A549 (cell line): ENCODE measurements at regions not wholly inside any gene's neighbourhood (a gene's known extent, or its start where the extent isn't known, plus 50 kb on each side); places are given as distances from the start of the nearest gene placed in this dataset.

Experiments
- ATAC-seq, 2 experiments: fragments of 200-7000 bp in 1 of 2; fragments of >200 bp in 1 of 2; cut with Nextera tagmentation in 1 of 2; cut with Tn5 transposase in 1 of 2; 3 replicates each; pipeline versions ENCODE4 v1.8.0 to v1.9.1; 2018 to 2020; ENCODE audit warnings: mild to moderate bottlenecking in 1 of 2, moderate library complexity in 1 of 2
- CTCF ChIA-PET: fragments of 300-600 bp; sonication (Branson Sonifier 250); formaldehyde crosslinking; extraction: SDS; loops from one replicate; lab custom pipeline; 2021; ENCODE audit warnings: antibody characterized with exemption, inconsistent platforms; lab: Yijun Ruan, JAX
- POLR2A ChIA-PET: fragments of 350-600 bp; formaldehyde crosslinking; extraction: SDS; loops from one replicate; lab custom pipeline; 2021; ENCODE audit warnings: antibody characterized with exemption, inconsistent platforms; lab: Yijun Ruan, JAX
- DNase-seq, 2 experiments: peaks; one replicate each; pipeline versions ENCODE4 v3.0.0 to v3.0.0-alpha.2; 2011 to 2016; ENCODE audit warnings: low read depth in 1 of 2, low spot score in 1 of 2
- FAIRE-seq: peaks from 2 replicates; lab custom pipeline; 2011; peaks lifted over from hg19 to GRCh38; lab: Jason Lieb, UNC
- H3K27ac ChIP-seq, 2 experiments: fragments of >200 bp; sonication (Bioruptor Twin); formaldehyde crosslinking; 3 replicates each; pipeline ENCODE4 v1.5.1; 2016 to 2017
- H3K4me1 ChIP-seq: fragments of >200 bp; sonication (Bioruptor Twin); formaldehyde crosslinking; 3 replicates; pipeline ENCODE4 v1.6.1; 2016
- H3K4me2 ChIP-seq: fragments of >200 bp; sonication (Bioruptor Twin); formaldehyde crosslinking; 3 replicates; pipeline ENCODE4 v1.6.1; 2016
- H3K4me3 ChIP-seq: fragments of >200 bp; sonication (Bioruptor Twin); formaldehyde crosslinking; 3 replicates; pipeline ENCODE4 v1.5.1; 2016
- H3K9me3 ChIP-seq: fragments of >200 bp; sonication (Bioruptor Twin); formaldehyde crosslinking; 3 replicates; pipeline ENCODE4 v1.6.1; 2016
- BHLHE40 ChIP-seq: IDR thresholded peaks from 2 replicates; pipeline ENCODE4 v1.6.1; 2012; ENCODE audit warnings: low read depth, low read length, inconsistent platforms
- CHD2 ChIP-seq: fragments of 150-350 bp; IDR thresholded peaks from 2 replicates; pipeline ENCODE4 v1.6.1; 2014; ENCODE audit warnings: low read length; ENCODE audit not compliant: partially characterized antibody
- CHD4 ChIP-seq: fragments of 200-600 bp; sonication (generic); IDR thresholded peaks from 2 replicates; pipeline ENCODE4 v1.6.1; 2016; ENCODE audit warnings: antibody characterized with exemption, mild to moderate bottlenecking, borderline replicate concordance
- EHF ChIP-seq: fragments of 250-450 bp; sonication (Bioruptor Pico); IDR thresholded peaks from 2 replicates; pipeline ENCODE4 v1.5.0; 2020; ENCODE audit warnings: mild to moderate bottlenecking
- EHMT2 ChIP-seq: fragments of 200-600 bp; sonication (generic); IDR thresholded peaks from 2 replicates; pipeline ENCODE4 v1.6.1; 2016; ENCODE audit warnings: antibody characterized with exemption, low read depth, mild to moderate bottlenecking, moderate library complexity
- EP300 ChIP-seq, 2 experiments: fragments of >200 bp; sonication (Bioruptor Twin); formaldehyde crosslinking; IDR thresholded peaks; 2 replicates in 1 of 2; 3 replicates in 1 of 2; pipeline ENCODE4 v1.6.1; 2016 to 2017
- ESRRA ChIP-seq: fragments of 150-350 bp; IDR thresholded peaks from 2 replicates; pipeline ENCODE4 v1.6.1; 2014; ENCODE audit warnings: mild to moderate bottlenecking, low read length, borderline replicate concordance
- FOSB ChIP-seq: fragments of 250-450 bp; sonication (Bioruptor Pico); IDR thresholded peaks from 2 replicates; pipeline ENCODE4 v1.5.0; 2020; ENCODE audit warnings: mild to moderate bottlenecking, moderate library complexity
- GATA3 ChIP-seq: IDR thresholded peaks from 2 replicates; pipeline ENCODE4 v1.6.1; 2012; ENCODE audit warnings: borderline replicate concordance
- HOXA7 ChIP-seq: fragments of 250-450 bp; sonication (Bioruptor Pico); IDR thresholded peaks from 2 replicates; pipeline ENCODE4 v1.5.0; 2020; ENCODE audit warnings: mild to moderate bottlenecking, moderate library complexity
- HOXB5 ChIP-seq: fragments of 250-450 bp; sonication (Bioruptor Pico); IDR thresholded peaks from 2 replicates; pipeline ENCODE4 v1.5.0; 2020; ENCODE audit warnings: mild to moderate bottlenecking, moderate library complexity
- MAFK ChIP-seq: fragments of 450-650 bp; IDR thresholded peaks from 2 replicates; pipeline ENCODE4 v1.6.1; 2014; ENCODE audit not compliant: partially characterized antibody
- MAZ ChIP-seq: fragments of 150-350 bp; IDR thresholded peaks from 2 replicates; pipeline ENCODE4 v1.6.1; 2014; ENCODE audit warnings: antibody characterized with exemption, low read depth, low read length, borderline replicate concordance
- MYC ChIP-seq: IDR thresholded peaks from 2 replicates; pipeline ENCODE4 v1.6.1; 2012; ENCODE audit warnings: mild to moderate bottlenecking, inconsistent platforms, low read length, improper control_type of control experiment, borderline replicate concordance
- NPAS2 ChIP-seq: fragments of 250-450 bp; sonication (Bioruptor Pico); IDR thresholded peaks from 2 replicates; pipeline ENCODE4 v1.8.0; 2022; ENCODE audit warnings: mild to moderate bottlenecking, moderate library complexity, borderline replicate concordance
- NR3C1 ChIP-seq: fragments of >200 bp; sonication (Bioruptor Twin); formaldehyde crosslinking; IDR thresholded peaks from 3 replicates; pipeline ENCODE4 v1.6.1; 2017
- RAD21 ChIP-seq, 2 experiments: fragments of >200 bp in 1 of 2; sonication (Bioruptor Twin) in 1 of 2; formaldehyde crosslinking in 1 of 2; IDR thresholded peaks in 1 of 2; conservative IDR thresholded peaks in 1 of 2; 2 replicates in 1 of 2; 3 replicates in 1 of 2; pipeline ENCODE4 v1.6.1; 2012 to 2018; ENCODE audit warnings: inconsistent platforms in 1 of 2
- RCOR1 ChIP-seq: fragments of 150-350 bp; IDR thresholded peaks from 2 replicates; pipeline ENCODE4 v1.6.1; 2014; ENCODE audit warnings: antibody characterized with exemption, low read length, low read depth
- RFX5 ChIP-seq: fragments of 450-650 bp; IDR thresholded peaks from 2 replicates; pipeline ENCODE4 v1.7.1; 2014; ENCODE audit warnings: antibody characterized with exemption, mild to moderate bottlenecking, moderate library complexity
- RNF2 ChIP-seq: fragments of 200-600 bp; sonication (generic); IDR thresholded peaks from 2 replicates; pipeline ENCODE4 v1.6.1; 2016; ENCODE audit warnings: low read depth, mild to moderate bottlenecking, antibody characterized with exemption, moderate library complexity, borderline replicate concordance
- SREBF2 ChIP-seq: fragments of 450-650 bp; IDR thresholded peaks from 2 replicates; pipeline ENCODE4 v1.6.1; 2014; ENCODE audit warnings: mild to moderate bottlenecking, moderate library complexity
- TP53 ChIP-seq: fragments of 250-450 bp; sonication (Bioruptor Pico); IDR thresholded peaks from 2 replicates; pipeline ENCODE4 v1.5.0; 2021; ENCODE audit warnings: mild to moderate bottlenecking, moderate library complexity
- ZFP36 ChIP-seq: fragments of 450-650 bp; IDR thresholded peaks from 2 replicates; pipeline ENCODE4 v1.6.1; 2014; ENCODE audit warnings: borderline replicate concordance; ENCODE audit not compliant: partially characterized antibody
- ZSCAN20 ChIP-seq: fragments of 250-450 bp; sonication (Bioruptor Pico); IDR thresholded peaks from 2 replicates; pipeline ENCODE4 v1.8.0; 2022; ENCODE audit warnings: mild to moderate bottlenecking, moderate library complexity
- WGBS: methylation state at CpG from one replicate; pipeline ENCODE4 v1.1.6; 2017; ENCODE audit errors: missing lambda C conversion rate; 5-methylcytosine and 5-hydroxymethylcytosine counted together
- TF ChIP-seq, protein P1 (sequence below): fragments of 150-350 bp; IDR thresholded peaks from 2 replicates; pipeline ENCODE4 v1.6.1; 2014; ENCODE audit warnings: low read depth, mild to moderate bottlenecking, low read length
- TF ChIP-seq, protein P2 (sequence below): fragments of >200 bp; sonication (Bioruptor Twin); formaldehyde crosslinking; IDR thresholded peaks from 2 replicates; pipeline ENCODE4 v1.6.1; 2016
- TF ChIP-seq, protein P3 (sequence below): fragments of 200-600 bp; sonication (generic); IDR thresholded peaks from 2 replicates; pipeline ENCODE4 v1.6.1; 2016; ENCODE audit warnings: antibody characterized with exemption, mild to moderate bottlenecking, moderate library complexity

DNA sequence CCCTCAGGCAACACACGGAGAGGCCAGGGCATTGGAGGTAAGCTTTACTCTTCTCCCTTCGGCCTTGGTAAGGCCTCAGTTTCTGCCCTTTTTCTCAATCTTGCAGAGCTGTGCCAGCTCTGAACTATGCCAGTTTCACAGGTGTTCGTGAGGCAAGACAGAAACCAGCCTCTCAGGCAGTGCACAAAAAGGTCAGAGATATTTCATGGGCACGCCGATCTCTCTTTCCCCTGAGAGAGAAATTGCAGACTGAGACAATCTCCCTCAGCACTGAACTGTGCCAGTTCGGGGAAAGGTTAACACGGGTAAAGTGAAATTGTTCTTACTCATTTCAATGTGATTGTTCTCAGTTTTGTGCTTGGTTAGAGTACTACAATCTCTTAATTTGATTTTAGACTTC, 88.5 kb downstream of the GMNC start:
- 50% methylated on average over 7 of the region's 7 CpGs for WGBS
- Histone ChIP-seq H3K4me2 (no peak overlapping the region), H3K27ac (no peak overlapping the region), H3K9me3 (no peaks in the 10 kb centered on the region), H3K4me1 (no peaks in the 10 kb centered on the region), H3K4me3 (no peak overlapping the region)
- ChIA-PET CTCF (no interaction called here), POLR2A (no interaction called here)
- DNase-seq (no peak), ATAC-seq (no peak)
- TF ChIP-seq ZFP36 (no peak), MAFK (no peak), FOSB (no peak), RFX5 (no peak), SREBF2 (no peak), EP300 (IDR thresholded peaks at IDR 0.05) (no peak)
- TF ChIP-seq, all 56 proteins: peak for 0
- no peak for FAIRE-seq

DNA sequence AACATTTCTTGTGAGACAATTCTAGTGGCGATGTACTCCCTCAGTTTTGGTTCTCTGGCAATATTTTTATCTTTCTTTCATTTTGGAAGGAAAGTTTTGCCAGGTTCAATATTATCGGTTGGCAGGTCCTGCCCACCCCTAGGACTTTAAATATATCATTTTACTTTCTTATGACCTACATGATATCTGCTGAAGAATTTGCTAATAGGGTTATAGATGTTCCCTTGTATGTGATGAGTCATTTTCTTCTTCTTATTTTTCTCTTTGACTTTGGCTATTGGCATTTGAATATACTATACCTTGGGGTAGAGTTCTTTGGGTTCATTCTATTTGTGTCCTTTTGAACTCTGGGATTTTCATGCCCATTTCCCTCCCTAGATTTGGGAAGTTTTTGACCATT, 89.7 kb downstream of the GMNC start:
- Histone ChIP-seq H3K9me3 (no peaks in the 10 kb centered on the region), H3K4me2 (no peak overlapping the region), H3K27ac (no peak overlapping the region), H3K4me3 (no peak overlapping the region), H3K4me1 (no peaks in the 10 kb centered on the region)
- 89% methylated on average over 2 of the region's 2 CpGs for whole genome bisulfite sequencing
- no peak for FAIRE-seq
- TF ChIP-seq, protein P1, sequence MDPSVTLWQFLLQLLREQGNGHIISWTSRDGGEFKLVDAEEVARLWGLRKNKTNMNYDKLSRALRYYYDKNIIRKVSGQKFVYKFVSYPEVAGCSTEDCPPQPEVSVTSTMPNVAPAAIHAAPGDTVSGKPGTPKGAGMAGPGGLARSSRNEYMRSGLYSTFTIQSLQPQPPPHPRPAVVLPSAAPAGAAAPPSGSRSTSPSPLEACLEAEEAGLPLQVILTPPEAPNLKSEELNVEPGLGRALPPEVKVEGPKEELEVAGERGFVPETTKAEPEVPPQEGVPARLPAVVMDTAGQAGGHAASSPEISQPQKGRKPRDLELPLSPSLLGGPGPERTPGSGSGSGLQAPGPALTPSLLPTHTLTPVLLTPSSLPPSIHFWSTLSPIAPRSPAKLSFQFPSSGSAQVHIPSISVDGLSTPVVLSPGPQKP = no peak
- TF ChIP-seq ZSCAN20 (no peak), GATA3 (no peak), ESRRA (no peak), TP53 (CRISPR knock-in tag) (no peak), MYC (no peak), EHMT2 (no peak), BHLHE40 (no peak), EHF (no peak), RCOR1 (no peak), HOXB5 (no peak), NPAS2 (CRISPR knock-in tag) (no peak)
- TF ChIP-seq, protein P2, sequence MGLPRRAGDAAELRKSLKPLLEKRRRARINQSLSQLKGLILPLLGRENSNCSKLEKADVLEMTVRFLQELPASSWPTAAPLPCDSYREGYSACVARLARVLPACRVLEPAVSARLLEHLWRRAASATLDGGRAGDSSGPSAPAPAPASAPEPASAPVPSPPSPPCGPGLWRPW = no peak
- no peak for ATAC-seq
- ChIA-PET POLR2A (no interaction called here), CTCF (no interaction called here)
- no peak for DNase-seq

DNA sequence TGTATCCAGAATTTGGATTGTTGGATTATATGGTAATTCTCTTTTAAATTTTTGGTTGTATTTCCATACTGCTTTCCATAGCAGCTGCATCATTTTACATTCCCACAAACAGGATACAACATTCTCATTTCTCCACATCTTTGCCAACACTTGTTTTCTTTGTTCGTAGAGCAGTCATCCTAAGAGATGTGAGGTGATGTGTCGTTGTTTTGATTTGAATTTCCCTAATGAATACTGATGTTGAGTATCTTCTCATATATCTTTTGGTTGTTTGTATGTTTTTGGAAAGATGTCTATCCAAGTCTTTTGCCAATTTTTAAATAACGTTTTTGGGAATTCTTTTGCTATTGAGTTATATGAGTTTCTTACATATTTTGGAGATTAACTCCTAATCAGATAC, 93.6 kb downstream of the GMNC start:
- POLR2A ChIA-PET = no interaction called here
- Histone ChIP-seq H3K4me2 (no peak overlapping the region), H3K27ac (no peak overlapping the region), H3K4me1 (no peaks in the 10 kb centered on the region), H3K4me3 (no peak overlapping the region), H3K9me3 (no peaks in the 10 kb centered on the region)
- DNase-seq (no peak), ATAC-seq (no peak), FAIRE-seq (no peak)
- TF ChIP-seq HOXA7 (CRISPR knock-in tag) = no peak
- no peak for TF ChIP-seq CHD4
- TF ChIP-seq CHD2 = no peak
- 37% methylated on average over 3 of the region's 3 CpGs for WGBS
- CTCF ChIA-PET = no interaction called here

DNA sequence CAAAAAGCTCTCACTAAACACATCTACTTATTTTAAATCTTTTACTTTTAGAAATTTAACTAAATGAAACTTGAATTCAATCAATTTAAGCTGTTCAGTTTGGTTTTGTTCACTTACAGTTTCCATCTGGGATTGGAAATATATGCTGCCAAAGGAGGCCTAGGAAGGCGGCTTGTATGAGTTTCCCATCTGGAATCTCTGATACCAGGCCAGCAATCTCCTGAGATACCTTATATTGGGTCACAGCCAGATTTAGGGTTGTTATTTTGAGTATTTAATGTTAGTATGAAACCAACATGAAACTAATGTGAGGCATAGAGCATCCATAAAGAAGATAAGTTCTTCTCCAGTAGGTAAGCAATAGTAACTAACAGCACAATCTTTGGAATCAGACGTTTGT, 94.6 kb downstream of the GMNC start:
- CTCF ChIA-PET = no interaction called here
- POLR2A ChIA-PET = no interaction called here

More for the DNA sequence above, 94.6 kb downstream of the GMNC start:
- FAIRE-seq = no peak
- H3K4me2 ChIP-seq = no peak overlapping the region
- no peak for DNase-seq
- 87% methylated on average over 2 of the region's 2 CpGs for WGBS
- ATAC-seq = no peak
- no peaks in the 10 kb centered on the region for H3K9me3 ChIP-seq
- no peak overlapping the region for H3K4me3 ChIP-seq
- H3K27ac ChIP-seq = no peak overlapping the region
- no peaks in the 10 kb centered on the region for H3K4me1 ChIP-seq
- TF ChIP-seq, protein P1 = no peak
- no peak for TF ChIP-seq BHLHE40
- no peak for TF ChIP-seq RNF2
- TF ChIP-seq HOXB5 = no peak
- TF ChIP-seq NR3C1 = no peak
- no peak for TF ChIP-seq EP300 (IDR thresholded peaks at IDR 0.05)
- no peak for TF ChIP-seq RAD21 (conservative IDR thresholded peaks at IDR 0.05 in 1 of 2, IDR thresholded peaks at IDR 0.05 in 1 of 2)
- no peak for TF ChIP-seq FOSB
- no peak for TF ChIP-seq MAZ
- TF ChIP-seq, protein P3, sequence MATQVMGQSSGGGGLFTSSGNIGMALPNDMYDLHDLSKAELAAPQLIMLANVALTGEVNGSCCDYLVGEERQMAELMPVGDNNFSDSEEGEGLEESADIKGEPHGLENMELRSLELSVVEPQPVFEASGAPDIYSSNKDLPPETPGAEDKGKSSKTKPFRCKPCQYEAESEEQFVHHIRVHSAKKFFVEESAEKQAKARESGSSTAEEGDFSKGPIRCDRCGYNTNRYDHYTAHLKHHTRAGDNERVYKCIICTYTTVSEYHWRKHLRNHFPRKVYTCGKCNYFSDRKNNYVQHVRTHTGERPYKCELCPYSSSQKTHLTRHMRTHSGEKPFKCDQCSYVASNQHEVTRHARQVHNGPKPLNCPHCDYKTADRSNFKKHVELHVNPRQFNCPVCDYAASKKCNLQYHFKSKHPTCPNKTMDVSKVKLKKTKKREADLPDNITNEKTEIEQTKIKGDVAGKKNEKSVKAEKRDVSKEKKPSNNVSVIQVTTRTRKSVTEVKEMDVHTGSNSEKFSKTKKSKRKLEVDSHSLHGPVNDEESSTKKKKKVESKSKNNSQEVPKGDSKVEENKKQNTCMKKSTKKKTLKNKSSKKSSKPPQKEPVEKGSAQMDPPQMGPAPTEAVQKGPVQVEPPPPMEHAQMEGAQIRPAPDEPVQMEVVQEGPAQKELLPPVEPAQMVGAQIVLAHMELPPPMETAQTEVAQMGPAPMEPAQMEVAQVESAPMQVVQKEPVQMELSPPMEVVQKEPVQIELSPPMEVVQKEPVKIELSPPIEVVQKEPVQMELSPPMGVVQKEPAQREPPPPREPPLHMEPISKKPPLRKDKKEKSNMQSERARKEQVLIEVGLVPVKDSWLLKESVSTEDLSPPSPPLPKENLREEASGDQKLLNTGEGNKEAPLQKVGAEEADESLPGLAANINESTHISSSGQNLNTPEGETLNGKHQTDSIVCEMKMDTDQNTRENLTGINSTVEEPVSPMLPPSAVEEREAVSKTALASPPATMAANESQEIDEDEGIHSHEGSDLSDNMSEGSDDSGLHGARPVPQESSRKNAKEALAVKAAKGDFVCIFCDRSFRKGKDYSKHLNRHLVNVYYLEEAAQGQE = no peak
- TF ChIP-seq, all 56 proteins: peak for 0
